Activated T-cell treated with anti-CD3 and anti-CD28 coated beads, Interleukin-2, amount 50 U/mL, for 4 hours (primary cell): ENCODE measurements at regions not wholly inside any gene's neighbourhood (a gene's known extent, or its start where the extent isn't known, plus 50 kb on each side); places are given as distances from the start of the nearest gene placed in this dataset.

Experiments
- ATAC-seq, 2 donors: fragments of 200-7000 bp; cut with Tn5 transposase; one replicate each; pipeline ENCODE4 v1.10.0; 2021
- DNase-seq: peaks from one replicate; pipeline ENCODE4 v3.0.0-alpha.2; 2020
- H3K27me3 Mint-ChIP-seq: one replicate; pipeline ENCODE4 v1.8.0; 2021; ENCODE audit warnings: low read depth, mixed read lengths
- H3K36me3 Mint-ChIP-seq: one replicate; pipeline ENCODE4 v1.8.0; 2022; ENCODE audit warnings: mixed read lengths; ENCODE audit not compliant: insufficient read depth
- H3K4me1 Mint-ChIP-seq: one replicate; pipeline ENCODE4 v1.8.0; 2021; ENCODE audit warnings: low read depth, mixed read lengths
- H3K4me3 Mint-ChIP-seq: one replicate; pipeline ENCODE4 v1.8.0; 2021; ENCODE audit warnings: mild to moderate bottlenecking, moderate library complexity, mixed read lengths
- H3K9me3 Mint-ChIP-seq: one replicate; pipeline ENCODE4 v1.8.0; 2021; ENCODE audit warnings: mixed read lengths

GRCh38 chr14:26896447-26896846 lies 298.6 kb upstream of the NOVA1 start:
- no peak for ATAC-seq
- Mint-ChIP-seq H3K9me3 (peaks cover 23% of the 10 kb centered on the region), H3K4me3 (no peak overlapping the region), H3K27me3 (no peaks in the 10 kb centered on the region), H3K4me1 (no peaks in the 10 kb centered on the region), H3K36me3 (no peaks in the 10 kb centered on the region)
- no peak for DNase-seq

DNA sequence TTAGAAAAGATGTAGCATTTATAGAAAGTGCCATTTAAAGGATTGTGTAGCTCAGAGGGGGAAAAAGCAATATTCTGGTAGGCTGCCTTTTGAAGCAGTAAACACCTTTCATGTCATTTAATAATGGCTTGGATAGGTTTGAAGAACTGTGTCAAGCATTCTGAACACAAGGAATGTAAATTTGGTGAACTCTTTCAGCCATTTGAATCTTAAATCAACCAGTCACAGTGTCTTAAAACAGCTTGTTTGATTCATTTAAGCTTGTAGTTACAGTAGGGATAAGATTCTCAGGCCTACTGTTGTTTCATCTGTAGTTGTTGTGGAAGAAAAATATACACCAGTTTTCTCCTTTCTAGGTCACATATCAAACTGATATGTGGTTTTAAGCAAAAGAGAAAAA lies 299.4 kb upstream of the NOVA1 start:
- Mint-ChIP-seq H3K9me3 (peaks cover 23% of the 10 kb centered on the region), H3K36me3 (no peaks in the 10 kb centered on the region), H3K4me3 (no peak overlapping the region), H3K27me3 (no peaks in the 10 kb centered on the region), H3K4me1 (no peaks in the 10 kb centered on the region)
- no peak for ATAC-seq
- DNase-seq = no peak

GRCh38 chr14:26905229-26905628 lies 307.4 kb upstream of the NOVA1 start:
- no peaks in the 10 kb centered on the region for H3K27me3 Mint-ChIP-seq
- no peak overlapping the region for H3K4me3 Mint-ChIP-seq
- DNase-seq (no peak), ATAC-seq (no peak)
- peaks cover 27% of the 10 kb centered on the region for H3K9me3 Mint-ChIP-seq
- H3K36me3 Mint-ChIP-seq = no peaks in the 10 kb centered on the region
- no peaks in the 10 kb centered on the region for H3K4me1 Mint-ChIP-seq

DNA sequence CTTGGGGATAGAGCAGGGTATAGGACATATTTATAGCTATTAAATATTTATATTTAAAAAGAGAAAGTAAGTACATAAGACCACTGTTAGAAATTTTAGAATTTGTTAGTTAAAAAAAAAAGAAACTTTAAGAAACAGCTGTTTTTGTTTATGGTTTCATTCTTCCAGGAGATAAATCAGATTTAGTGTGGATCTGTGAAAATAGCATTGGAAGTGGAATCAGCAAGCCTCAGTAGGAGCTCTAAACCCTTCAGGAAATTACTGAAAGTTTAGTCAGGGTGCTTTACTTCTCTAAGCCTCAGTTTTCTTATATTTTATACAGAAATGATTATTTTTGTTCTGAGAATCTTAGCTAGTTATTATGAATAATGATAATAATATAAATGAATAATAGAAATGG lies 316.0 kb upstream of the NOVA1 start:
- H3K4me3 Mint-ChIP-seq = no peak overlapping the region
- peaks cover 21% of the 10 kb centered on the region for H3K9me3 Mint-ChIP-seq
- H3K27me3 Mint-ChIP-seq = no peaks in the 10 kb centered on the region
- no peak for ATAC-seq
- H3K4me1 Mint-ChIP-seq = no peaks in the 10 kb centered on the region
- no peaks in the 10 kb centered on the region for H3K36me3 Mint-ChIP-seq
- no peak for DNase-seq

- no peak for DNase-seq
- ATAC-seq = no peak
- Mint-ChIP-seq H3K4me1 (no peaks in the 10 kb centered on the region), H3K9me3 (peaks cover 31% of the 10 kb centered on the region), H3K4me3 (no peak overlapping the region), H3K27me3 (no peaks in the 10 kb centered on the region), H3K36me3 (no peaks in the 10 kb centered on the region)
Measured at GRCh38 chr14:26917086-26917485, 319.3 kb upstream of the NOVA1 start.

GRCh38 chr14:26925876-26926584 lies 328.2 kb upstream of the NOVA1 start:
- H3K4me1 Mint-ChIP-seq = no peaks in the 10 kb centered on the region
- ATAC-seq = no peak
- H3K27me3 Mint-ChIP-seq = no peaks in the 10 kb centered on the region
- H3K9me3 Mint-ChIP-seq = peaks cover 18% of the 10 kb centered on the region
- DNase-seq = no peak
- H3K4me3 Mint-ChIP-seq = no peak overlapping the region
- no peaks in the 10 kb centered on the region for H3K36me3 Mint-ChIP-seq

DNA sequence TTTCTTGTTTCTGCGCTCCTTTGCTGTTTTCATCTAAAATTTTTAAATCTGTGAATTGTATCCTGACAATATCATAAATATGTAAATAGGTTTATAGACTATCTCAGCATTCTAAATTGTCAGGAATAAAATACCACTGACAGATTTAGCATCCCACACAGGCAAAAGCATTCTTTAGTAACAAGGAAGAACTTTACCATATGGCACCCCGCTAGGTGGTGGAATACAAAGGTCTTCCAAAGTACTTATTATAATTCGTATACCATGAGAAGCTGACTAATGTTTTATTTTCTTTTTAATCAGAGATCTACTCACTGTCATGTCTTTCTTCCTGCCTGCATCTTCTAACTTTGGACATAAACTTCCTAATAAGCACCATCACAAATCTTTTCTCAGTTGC lies 328.8 kb upstream of the NOVA1 start:
- DNase-seq (no peak), ATAC-seq (no peak)
- peaks cover 20% of the 10 kb centered on the region for H3K9me3 Mint-ChIP-seq
- no peaks in the 10 kb centered on the region for H3K27me3 Mint-ChIP-seq
- H3K4me3 Mint-ChIP-seq = no peak overlapping the region
- no peaks in the 10 kb centered on the region for H3K4me1 Mint-ChIP-seq
- no peaks in the 10 kb centered on the region for H3K36me3 Mint-ChIP-seq

- no peak for DNase-seq
- no peak for ATAC-seq
- H3K9me3 Mint-ChIP-seq = peaks cover 23% of the 10 kb centered on the region
- no peak overlapping the region for H3K4me3 Mint-ChIP-seq
- no peaks in the 10 kb centered on the region for H3K4me1 Mint-ChIP-seq
- no peaks in the 10 kb centered on the region for H3K27me3 Mint-ChIP-seq
- H3K36me3 Mint-ChIP-seq = no peaks in the 10 kb centered on the region
Measured at GRCh38 chr14:26928019-26928418, 330.2 kb upstream of the NOVA1 start.

GRCh38 chr14:26929361-26929760 lies 331.5 kb upstream of the NOVA1 start:
- Mint-ChIP-seq H3K9me3 (peaks cover 23% of the 10 kb centered on the region), H3K27me3 (no peaks in the 10 kb centered on the region), H3K36me3 (no peaks in the 10 kb centered on the region), H3K4me3 (no peak overlapping the region), H3K4me1 (no peaks in the 10 kb centered on the region)
- DNase-seq = no peak
- ATAC-seq = no peak

- DNase-seq = no peak
- H3K36me3 Mint-ChIP-seq = no peaks in the 10 kb centered on the region
- no peak overlapping the region for H3K4me3 Mint-ChIP-seq
- H3K27me3 Mint-ChIP-seq = no peaks in the 10 kb centered on the region
- H3K4me1 Mint-ChIP-seq = no peaks in the 10 kb centered on the region
- no peak for ATAC-seq
- peaks cover 27% of the 10 kb centered on the region for H3K9me3 Mint-ChIP-seq
Measured at GRCh38 chr14:26930576-26930975, 332.7 kb upstream of the NOVA1 start.

GRCh38 chr14:26932606-26933005 lies 334.8 kb upstream of the NOVA1 start:
- H3K27me3 Mint-ChIP-seq = no peaks in the 10 kb centered on the region
- ATAC-seq = no peak
- no peak for DNase-seq
- H3K4me3 Mint-ChIP-seq = no peak overlapping the region
- no peaks in the 10 kb centered on the region for H3K36me3 Mint-ChIP-seq
- no peaks in the 10 kb centered on the region for H3K4me1 Mint-ChIP-seq
- H3K9me3 Mint-ChIP-seq = peaks cover 24% of the 10 kb centered on the region

DNA sequence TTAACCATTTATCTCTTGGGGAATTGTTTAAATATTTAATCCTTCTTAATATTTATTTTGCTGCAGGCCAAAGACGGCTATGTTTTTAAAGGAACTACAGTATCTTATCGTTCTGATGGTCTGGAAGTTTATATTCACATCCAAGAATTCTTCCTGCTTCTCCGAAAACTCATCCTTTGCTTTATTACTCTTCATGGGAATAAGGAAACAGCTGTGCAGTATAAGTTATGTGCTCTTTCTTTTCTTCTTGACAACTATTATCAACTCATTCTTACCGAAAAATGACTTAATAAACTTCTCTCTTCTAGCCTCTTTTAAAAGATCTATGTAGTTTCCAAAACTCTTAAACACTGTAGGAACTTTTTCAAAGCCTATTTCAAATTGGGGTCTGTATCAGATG lies 335.6 kb upstream of the NOVA1 start:
- no peak for ATAC-seq
- H3K4me1 Mint-ChIP-seq = no peaks in the 10 kb centered on the region
- DNase-seq = no peak
- H3K4me3 Mint-ChIP-seq = no peak overlapping the region
- H3K36me3 Mint-ChIP-seq = no peaks in the 10 kb centered on the region
- H3K9me3 Mint-ChIP-seq = peaks cover 24% of the 10 kb centered on the region
- H3K27me3 Mint-ChIP-seq = no peaks in the 10 kb centered on the region

- H3K4me3 Mint-ChIP-seq = no peak overlapping the region
- H3K9me3 Mint-ChIP-seq = peaks cover 24% of the 10 kb centered on the region
- ATAC-seq (no peak), DNase-seq (no peak)
- no peaks in the 10 kb centered on the region for H3K27me3 Mint-ChIP-seq
- H3K4me1 Mint-ChIP-seq = no peaks in the 10 kb centered on the region
- no peaks in the 10 kb centered on the region for H3K36me3 Mint-ChIP-seq
Measured at GRCh38 chr14:26934151-26934550, 336.3 kb upstream of the NOVA1 start.

GRCh38 chr14:26935733-26936132 lies 337.9 kb upstream of the NOVA1 start:
- Mint-ChIP-seq H3K9me3 (peaks cover 28% of the 10 kb centered on the region), H3K36me3 (no peaks in the 10 kb centered on the region), H3K27me3 (no peaks in the 10 kb centered on the region), H3K4me3 (no peak overlapping the region), H3K4me1 (no peaks in the 10 kb centered on the region)
- DNase-seq (no peak), ATAC-seq (no peak)

- Mint-ChIP-seq H3K4me1 (no peaks in the 10 kb centered on the region), H3K27me3 (no peaks in the 10 kb centered on the region), H3K4me3 (no peak overlapping the region), H3K36me3 (no peaks in the 10 kb centered on the region), H3K9me3 (peaks cover 24% of the 10 kb centered on the region)
- ATAC-seq = no peak
- no peak for DNase-seq
Measured at GRCh38 chr14:26938054-26938453, 340.2 kb upstream of the NOVA1 start.

- Mint-ChIP-seq H3K9me3 (peaks cover 29% of the 10 kb centered on the region), H3K4me3 (no peak overlapping the region), H3K36me3 (no peaks in the 10 kb centered on the region), H3K27me3 (no peaks in the 10 kb centered on the region), H3K4me1 (no peaks in the 10 kb centered on the region)
- no peak for ATAC-seq
- DNase-seq = no peak
Measured at GRCh38 chr14:26939755-26940154, 341.9 kb upstream of the NOVA1 start.
